GM18867 (cell line): ENCODE measurements at regions not wholly inside any gene's neighbourhood (a gene's known extent, or its start where the extent isn't known, plus 50 kb on each side); places are given as distances from the start of the nearest gene placed in this dataset.
A peak's percentile ranks its signal among the peaks of the same experiment; 100 is the strongest.

Experiments
- ATAC-seq: cut with Tn5 transposase; IDR thresholded peaks from one replicate; pipeline ENCODE4 v1.9.1; 2021; ENCODE audit warnings: mild to moderate bottlenecking, moderate library complexity; ENCODE audit not compliant: unreplicated experiment

DNA sequence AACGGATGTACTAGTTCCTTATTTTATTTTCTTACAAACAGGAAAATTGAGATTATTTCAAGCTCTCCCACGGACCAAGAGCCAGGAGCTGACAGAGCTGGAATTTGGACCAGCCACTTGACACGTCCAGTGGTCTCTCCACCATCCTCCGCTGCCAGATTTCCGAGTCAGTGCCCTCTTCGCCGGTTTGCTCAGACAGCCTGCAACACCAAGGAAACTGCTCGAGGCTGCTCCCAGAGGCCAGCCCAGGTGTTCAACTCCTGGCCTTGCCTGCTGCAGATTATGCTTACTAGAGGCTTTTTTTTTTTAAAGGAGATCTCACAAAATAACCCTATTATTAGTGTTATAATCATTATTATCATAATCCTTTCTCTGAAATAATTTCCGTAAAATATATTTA is 779.8 kb downstream of the RNF144A start:
- no peak for ATAC-seq

DNA sequence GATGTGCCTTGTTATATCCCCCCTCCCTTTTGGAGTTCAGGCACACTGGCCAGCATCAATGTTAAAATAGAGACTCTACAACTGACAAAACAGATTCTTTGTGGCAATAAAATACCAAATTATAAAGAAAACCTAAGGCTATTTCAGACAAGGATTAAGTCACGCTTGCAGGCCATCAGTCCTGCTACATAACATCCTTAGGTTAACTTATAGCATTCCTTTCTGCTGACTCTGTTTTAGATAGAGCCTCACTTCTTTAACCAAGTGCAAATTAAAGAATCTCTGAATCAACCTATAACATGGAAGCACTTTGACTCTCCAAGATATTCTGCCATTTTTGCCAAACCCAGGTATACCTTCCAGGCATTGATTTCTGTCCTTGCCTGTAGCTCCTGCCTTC is 784.6 kb downstream of the RNF144A start:
- no peak for ATAC-seq

DNA sequence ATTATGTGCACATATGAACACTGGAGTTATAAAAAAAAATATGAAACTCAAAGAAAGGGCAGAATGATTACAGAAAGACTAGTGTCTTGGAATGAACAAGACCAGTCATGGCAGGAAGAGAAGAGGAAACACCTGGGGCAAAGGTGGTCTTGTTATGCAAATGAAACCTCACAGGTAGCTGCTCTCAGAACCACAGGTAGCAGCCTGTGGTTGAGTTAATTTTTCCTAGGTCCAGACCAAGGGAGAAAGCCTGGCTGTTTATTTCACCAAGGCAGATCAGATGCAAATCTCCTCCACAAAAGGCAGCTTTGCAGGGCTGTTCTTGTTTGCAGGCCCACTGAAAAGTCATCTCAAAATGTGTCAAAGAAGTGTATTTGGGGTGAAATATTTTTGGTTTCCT is 785.8 kb downstream of the RNF144A start:
- ATAC-seq: peak; percentile 58

DNA sequence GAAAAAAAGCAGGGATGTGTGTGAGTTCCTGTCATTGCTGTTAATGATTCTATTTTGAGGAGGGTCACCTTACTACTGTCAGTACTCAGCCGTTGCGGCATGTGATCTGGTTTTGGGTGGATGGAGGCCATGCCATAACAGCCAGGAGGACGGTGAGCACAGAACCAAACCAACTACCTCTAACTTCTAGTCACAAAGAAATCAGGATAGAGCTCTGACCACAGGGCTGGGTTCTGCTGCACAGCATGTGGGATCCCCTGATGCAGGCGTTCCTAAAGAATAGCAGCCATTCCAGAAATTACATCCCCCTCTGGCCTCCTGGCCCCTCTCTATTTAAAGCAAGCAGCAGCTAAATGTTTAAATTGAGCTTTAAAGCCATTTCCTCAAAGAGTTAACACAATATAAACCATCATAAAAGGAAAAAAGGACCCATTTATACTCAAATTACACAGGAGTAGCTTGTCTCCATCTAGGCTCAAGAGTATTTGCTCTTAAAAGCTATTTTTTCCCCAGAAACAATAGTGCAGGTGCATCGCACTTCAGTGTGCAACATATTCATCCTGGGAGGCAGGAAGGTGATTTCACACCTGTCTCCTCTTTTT is 786.4 kb downstream of the RNF144A start:
- ATAC-seq: no peak

DNA sequence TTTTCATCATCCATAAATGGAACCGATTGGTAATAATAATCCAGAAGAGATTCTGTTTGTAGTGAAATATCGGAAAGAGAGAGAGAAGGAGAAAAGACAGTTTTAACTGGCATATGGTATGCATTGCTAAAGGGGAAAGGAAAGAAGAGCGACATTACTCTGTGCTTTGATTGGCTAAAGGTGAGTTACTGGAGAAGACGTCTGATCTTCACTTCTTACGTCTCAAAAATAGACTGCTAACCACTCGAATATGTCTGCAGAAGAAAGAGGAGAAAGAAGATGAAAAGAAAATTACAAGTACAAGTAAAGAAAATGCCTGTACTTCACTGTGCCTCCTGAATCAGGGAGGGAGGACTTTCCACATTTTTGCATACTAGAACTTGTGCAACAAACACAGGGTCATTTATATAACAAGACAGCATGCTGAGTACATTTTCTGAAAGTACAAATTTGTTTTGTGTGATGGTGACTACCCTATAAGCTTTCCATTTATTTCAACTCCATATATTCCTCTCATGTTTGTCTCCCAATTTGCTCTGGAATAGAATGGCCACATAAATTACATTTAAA is 787.2 kb downstream of the RNF144A start:
- no peak for ATAC-seq

DNA sequence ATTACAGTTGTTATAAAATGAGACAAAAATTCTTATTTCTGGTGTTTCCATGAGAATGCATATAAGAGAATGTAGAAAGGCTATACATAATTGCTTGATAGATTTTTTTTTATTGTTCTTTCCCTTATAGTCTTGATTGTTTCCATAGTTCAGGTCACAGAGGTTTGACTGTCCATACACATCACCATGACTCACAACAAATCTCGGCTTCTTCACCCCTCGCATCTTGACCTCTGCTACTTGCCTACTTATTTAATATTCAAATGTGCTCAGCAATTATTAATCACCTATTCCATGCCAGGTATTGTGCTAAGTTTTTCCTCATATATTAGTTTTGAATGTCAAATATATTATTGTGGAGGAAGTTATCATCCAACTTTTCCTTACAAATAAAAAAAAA is 789.6 kb downstream of the RNF144A start:
- no peak for ATAC-seq

DNA sequence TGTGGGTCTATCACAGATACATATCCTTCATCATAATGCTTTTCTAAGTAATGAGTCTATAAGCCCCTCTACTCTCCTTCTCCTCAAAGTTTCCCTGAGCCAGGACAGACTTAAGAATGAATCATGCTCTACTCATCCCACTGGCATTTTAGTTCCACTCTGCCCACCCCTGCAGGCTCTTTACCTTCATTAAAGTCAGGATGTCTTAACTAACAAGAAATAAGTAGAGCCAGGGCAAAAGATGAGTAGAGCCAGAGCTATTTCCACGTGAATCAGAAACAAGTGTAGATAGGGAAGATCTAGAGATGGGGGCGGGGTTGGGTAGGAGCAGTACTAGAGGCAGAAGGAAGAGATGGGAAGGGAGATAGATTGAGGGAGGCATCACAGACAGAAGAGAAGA is 790.5 kb downstream of the RNF144A start:
- no peak for ATAC-seq

DNA sequence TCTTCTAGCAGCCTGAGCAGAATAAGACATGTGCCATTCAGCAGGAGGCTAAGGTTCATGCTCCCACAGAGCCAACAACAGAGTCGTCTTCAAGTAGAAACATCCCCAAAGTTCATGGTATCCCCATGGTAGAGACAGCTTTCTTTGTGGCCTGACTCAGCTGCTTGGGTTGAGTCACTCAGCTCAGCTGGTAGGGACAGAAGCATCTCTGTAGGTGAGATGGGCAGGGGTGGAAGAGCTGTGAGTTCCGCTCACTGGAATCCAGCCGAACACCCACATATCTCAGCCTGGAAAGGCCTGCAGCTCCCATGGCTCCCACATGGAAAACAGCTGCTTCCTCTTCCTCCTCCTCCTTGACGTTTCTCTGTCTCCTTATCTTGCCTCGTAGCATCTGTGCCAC is 792.7 kb downstream of the RNF144A start:
- no peak for ATAC-seq

DNA sequence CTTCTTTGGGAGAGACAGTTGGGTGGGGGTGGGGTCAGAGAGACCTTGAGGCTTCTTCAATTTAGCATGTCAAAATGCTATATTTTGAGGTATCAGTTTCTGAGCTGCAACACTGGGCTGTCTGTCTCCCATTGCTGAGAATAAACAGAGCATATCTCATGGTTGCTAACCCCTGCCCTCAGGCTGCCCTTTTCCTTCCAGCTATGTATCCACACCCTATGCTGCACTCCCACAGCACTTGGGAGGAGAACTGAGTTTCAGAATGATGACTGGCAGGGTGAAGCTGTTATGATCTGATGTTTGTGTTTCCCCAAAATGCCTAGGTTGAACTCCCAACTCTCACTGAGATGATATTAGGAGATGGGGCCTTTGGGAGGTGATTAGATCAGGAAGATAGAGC is 794.0 kb downstream of the RNF144A start:
- no peak for ATAC-seq

DNA sequence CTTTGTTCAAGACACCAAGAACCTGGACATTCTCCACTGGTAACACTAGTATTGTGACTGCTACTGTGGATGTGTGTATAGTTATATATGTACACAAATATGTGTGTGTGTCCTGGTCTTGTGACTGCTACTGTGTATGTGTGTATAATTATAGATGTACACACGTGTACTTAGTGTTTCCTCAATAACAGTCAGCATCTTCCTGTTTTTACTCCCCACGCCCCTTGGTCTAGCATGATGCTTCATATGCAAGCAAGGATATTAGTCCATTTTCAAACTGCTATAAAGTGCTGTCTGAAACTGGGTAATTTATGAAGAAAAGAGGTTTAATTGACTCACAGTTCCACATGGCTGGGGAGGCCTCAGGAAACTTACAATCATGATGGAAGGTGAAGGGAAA is 802.7 kb downstream of the RNF144A start:
- ATAC-seq: no peak

DNA sequence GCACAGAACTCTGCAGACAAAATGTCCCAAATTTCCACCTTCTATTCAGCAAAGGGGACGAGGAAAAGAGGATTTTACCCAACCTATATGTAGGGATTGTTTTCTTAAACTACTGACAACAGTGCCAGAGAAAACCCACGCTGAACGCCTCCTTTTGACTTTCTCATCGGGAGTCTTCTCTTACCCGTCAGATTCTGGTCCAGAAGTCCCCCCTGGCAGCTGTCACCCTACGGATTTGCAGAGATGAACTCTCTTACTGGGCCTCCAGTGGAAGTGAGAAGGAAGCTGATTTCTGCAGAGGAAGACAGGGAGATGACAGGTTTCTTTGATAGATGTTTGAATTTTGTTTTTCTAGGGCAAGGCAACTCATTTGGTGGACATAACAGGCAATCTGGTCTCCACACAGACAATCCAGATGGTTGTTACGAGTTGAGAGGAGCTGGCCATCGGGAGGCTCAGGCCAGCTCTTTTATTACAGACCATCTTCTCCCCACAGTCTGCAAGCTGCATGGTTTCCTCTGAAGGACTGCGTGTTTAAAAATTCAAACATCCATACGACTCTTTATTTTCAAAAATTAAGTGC is 804.3 kb downstream of the RNF144A start:
- no peak for ATAC-seq

DNA sequence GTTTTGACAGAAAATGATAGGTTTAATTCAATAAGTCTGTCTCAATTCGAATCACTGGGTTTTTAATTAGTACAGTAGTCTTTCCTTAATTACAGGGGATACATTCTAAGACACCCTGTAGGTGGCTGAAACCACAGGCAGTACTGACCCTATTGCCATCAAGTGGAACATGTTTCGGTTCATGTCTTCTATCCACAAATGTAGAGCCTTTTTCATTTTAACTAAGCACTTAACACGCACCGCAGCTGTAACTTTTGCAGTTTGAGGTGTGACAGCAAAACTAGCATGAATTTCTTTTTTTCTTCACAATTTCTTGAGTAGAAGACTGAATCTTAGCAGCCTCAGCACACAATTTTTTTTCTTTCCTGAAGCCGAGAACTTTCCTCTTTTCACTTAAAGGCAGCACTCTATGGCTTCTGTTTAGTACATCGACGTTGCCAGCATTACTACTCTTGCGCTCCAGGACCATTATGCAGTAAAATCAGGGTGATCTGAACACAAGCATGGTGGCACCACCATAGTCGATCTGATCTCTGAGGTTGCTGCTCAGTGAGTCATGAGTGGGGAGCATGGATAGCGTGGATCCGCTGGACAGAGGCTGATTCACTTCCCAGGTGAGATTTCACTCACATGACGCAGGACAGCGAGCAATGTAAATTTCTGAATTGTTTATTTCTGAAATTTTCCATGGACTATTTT is 805.1 kb downstream of the RNF144A start:
- ATAC-seq: peak; percentile 74

DNA sequence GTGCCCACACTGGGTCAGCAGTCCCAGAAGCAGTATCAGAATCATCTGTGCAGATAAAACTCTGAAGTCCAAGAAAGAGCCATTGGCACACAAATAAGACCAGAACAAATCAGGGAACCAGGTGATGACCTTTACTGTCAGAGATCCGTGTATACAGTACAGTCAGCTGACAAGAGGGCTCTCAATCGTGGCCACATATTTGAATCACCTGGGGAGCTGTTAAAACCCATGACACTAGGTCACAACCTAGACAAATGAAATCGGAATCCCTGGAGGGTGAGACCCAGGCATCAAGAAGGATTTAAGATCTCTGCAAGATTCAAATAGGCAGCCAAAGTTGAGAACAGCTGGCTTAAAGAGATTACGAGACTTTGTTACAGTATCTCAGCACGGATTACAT is 807.1 kb downstream of the RNF144A start:
- no peak for ATAC-seq

DNA sequence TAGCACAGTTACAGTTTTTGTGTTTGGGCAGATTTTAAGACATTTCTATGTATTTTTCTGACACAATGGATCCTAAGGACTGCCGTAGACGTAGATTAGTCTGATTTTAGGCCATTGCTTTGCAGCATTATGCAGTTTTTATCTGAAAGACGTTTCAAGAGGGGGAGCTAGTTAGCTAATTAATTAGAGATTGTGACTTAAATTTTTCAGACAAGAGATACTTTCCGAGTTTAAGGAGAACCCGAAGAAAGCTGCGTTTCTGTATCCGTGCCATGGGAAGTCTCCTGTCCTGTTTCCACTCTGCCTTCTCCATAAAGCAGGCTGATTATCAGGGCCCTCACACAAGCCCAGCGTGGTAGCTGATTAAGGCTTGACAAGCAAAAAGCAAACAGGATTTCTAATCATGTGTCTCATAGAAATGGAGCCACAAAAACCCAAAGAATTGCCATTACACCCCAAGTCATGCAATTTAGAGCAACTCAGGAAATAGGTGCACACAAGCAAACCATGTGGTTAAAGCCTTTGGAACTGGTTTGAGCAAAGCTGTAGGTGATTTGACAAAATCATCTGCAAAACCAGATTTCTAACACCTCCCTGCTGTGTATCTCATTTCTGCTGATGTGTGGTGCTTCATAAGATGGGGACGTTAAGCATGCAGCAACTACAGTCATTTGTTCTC is 808.1 kb downstream of the RNF144A start:
- ATAC-seq: peak; percentile 60

DNA sequence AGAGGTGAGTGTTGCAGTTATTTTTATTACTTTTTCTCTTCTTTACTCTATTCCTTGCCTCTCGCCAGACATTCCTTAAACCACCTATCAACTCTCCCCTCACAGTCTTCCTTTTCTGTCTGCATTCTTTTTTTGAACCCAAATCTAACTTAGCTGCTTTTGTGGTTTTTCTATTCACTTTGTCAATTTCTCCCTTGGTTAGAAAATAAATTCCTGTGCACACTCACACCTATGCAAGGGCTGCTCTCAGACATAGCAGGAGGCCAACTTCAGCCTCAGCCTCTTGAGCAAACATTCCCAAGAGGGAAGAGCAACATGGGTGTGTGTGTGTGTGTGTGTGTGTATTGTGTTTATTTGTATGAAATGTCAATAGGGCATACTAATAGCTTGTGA is 808.6 kb downstream of the RNF144A start:
- ATAC-seq: no peak

DNA sequence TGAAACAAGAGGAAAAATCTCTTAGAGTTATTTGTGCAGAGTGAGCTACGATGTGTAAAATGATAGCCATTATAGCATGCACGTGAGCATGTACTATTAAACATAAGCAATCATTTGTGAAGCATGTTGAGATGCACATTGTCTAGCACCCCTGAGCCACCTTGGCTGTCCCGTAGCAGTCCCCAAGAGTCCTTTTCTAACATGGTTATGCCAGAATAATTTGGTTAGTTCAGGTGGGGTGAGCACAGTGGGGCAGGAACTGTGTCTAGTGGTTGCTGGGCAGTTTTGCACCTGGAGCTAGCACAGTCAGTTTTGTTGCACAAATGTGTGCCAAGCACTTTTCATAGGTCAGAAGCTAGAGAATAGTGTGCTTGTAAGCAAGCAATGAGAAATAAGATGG is 809.8 kb downstream of the RNF144A start:
- no peak for ATAC-seq

DNA sequence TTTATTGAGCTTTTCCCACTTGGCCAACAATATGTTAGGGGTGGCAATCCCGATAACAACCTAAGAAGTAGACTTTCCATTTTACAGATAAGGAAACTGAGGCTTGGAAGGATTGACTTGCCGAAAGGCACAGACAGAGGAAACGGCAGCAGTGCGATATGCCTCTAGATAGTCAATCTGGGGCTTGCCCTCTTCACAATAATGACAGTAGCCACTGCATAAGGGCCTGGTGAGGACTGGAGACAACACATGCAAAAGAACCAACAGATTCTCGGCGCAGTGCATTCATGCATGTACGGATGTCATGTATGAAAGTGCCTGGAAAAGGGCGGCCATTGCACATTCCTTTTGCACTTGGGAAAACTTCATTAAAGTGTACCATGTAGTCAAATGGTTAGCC is 811.2 kb downstream of the RNF144A start:
- ATAC-seq: no peak

DNA sequence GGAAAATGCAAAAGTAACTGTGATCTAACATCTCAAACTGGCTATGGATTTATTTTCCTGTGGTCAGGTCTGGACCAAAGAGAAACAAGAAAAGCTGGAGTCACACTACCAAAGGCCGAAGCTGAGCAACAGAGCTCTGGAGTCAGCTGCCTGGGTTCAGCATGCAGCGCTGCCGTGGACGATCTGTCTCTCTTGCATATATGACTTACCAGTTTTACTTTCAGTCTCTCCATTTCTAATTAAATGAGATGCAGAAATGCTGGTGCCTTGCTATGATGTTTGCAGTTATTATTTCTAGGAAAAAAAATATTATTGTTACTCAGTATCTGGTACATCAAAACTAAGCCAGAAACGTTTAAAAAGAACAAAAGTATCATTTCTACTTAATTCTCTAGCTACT is 813.2 kb downstream of the RNF144A start:
- ATAC-seq: no peak

DNA sequence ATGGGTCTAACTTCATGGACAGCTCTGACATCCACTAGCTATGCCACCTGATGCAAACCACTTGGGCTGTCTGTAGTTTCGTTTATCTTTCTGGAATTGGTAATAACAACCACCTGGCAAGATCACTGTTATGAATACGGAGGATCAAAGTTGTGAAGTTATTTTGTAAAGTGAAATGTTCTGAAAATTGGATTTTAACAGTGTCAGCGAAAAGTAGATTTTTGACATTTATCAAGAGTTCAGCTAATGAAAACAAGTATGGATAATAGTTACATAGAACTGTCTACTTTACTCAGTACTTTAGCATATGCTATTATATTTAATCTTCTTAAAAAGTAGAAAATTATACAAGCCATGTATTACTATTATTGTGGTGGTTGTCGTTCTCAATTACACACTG is 813.8 kb downstream of the RNF144A start:
- ATAC-seq: no peak

DNA sequence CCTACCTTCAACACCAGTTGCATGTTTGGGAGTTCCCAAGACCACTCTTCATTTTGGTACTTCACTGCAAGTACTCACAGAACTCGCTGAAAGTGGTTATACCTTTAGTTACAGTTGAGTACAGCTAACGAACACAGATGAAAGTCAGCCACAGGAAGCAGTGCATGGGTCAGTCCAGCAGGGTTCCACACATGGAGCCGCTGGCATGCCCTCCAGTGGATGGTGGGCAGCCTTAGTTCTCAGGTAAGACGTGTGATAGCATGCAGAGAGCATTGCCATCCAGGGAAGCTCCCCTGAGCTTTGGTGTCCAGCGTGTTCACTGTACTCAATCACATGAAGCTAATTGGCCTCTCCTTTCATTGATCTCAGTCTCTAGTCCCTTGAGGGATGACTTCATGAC is 815.3 kb downstream of the RNF144A start:
- no peak for ATAC-seq

DNA sequence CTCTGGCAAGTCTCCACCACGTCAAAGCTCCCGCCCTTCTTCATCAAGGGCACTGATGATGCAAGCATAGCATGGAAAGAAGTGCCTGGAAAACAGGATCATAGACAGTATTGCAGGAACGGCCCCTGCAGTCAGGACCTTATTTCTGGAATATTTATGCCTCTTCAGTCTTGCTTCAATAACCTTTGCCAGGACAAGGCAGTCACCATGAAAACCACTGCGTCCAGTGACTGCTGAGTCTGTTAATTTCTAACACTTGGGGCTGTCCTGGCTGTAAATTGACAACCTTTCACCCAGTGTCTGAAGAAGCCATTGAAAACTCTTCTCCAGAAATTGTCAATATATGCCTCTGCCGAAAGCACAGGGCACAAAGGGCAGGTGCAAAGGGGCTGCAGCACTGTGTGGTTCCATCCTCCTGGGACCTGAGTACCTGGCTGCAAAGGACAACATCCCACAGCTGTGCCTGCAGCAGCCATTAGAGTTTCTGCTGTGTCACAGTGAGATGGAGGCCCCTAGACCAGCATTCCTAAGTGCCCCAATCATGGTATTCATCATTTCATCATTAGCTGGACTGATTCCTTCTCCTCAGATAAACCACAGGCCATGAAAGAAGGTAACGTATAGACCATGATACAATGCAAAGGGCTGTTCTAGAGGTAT is 819.6 kb downstream of the RNF144A start:
- no peak for ATAC-seq
